GM12874 (cell line): ENCODE measurements at regions not wholly inside any gene's neighbourhood (a gene's known extent, or its start where the extent isn't known, plus 50 kb on each side); places are given as distances from the start of the nearest gene placed in this dataset.

ENCODE experiments used
- TF ChIP-seq, protein P1 (sequence below): IDR thresholded peaks from 2 replicates; pipeline ENCODE4 v1.5.1; 2011; ENCODE audit warnings: low read depth, mild to moderate bottlenecking, control low read depth, low read length, moderate library complexity; ENCODE audit not compliant: insufficient read depth

DNA sequence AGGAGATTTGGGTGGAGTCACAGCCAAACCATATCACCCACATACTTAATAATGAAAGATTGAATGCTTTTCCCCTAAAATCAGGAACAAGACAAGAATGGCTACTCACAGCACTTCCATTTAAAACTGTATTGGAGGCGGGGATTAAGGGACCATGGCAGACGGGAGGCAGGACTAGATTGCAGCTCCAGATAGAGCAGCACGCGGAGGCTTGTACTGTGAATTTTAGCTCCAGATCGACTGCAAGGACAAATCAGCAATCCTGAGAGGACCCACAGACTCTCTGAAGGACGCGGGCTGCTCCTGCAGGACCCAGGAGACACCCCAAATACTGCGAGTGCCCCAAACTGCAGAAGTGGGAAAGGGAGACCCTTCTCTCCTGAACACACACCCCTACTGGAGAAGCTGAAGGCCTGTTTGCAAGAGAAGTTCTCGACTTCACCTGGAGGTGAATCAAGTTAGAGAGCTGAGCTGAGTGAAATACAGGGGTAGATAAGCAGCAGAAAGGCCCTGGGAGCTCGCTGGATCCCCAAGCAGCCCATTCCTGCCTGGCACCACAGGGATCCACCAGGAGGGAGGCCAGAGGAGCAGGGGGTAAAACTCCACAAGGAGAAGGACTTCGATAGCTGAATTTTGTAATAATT is 207.4 kb upstream of the INTU start:
- TF ChIP-seq, protein P1, sequence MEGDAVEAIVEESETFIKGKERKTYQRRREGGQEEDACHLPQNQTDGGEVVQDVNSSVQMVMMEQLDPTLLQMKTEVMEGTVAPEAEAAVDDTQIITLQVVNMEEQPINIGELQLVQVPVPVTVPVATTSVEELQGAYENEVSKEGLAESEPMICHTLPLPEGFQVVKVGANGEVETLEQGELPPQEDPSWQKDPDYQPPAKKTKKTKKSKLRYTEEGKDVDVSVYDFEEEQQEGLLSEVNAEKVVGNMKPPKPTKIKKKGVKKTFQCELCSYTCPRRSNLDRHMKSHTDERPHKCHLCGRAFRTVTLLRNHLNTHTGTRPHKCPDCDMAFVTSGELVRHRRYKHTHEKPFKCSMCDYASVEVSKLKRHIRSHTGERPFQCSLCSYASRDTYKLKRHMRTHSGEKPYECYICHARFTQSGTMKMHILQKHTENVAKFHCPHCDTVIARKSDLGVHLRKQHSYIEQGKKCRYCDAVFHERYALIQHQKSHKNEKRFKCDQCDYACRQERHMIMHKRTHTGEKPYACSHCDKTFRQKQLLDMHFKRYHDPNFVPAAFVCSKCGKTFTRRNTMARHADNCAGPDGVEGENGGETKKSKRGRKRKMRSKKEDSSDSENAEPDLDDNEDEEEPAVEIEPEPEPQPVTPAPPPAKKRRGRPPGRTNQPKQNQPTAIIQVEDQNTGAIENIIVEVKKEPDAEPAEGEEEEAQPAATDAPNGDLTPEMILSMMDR: no peak

- TF ChIP-seq, protein P1: no peak
These were observed 206.9 kb upstream of the INTU start for GRCh38 chr4:127425851-127426250.

DNA sequence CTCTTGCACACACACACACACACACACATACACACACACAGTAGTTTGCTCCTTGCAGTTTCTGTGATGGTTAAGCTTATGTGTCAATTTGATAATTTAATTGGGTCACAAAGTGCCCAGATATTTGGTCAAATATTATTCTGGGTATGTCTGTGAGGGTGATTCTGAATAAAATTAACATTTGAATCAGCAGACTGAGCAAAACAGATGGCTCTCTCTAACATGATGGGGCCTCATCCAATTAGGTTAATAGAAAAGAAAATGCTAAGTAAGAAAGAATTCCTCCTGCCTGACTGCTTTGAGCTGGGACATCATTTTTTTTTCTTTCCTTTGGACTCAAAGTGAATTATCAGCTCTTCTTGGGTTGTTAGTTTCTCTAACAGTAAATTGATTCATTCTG is 191.2 kb upstream of the INTU start:
- TF ChIP-seq, protein P1: no peak

GRCh38 chr4:127445471-127445870 is 187.3 kb upstream of the INTU start:
- TF ChIP-seq, protein P1: no peak

- TF ChIP-seq, protein P1: no peak
These were observed 186.3 kb upstream of the INTU start for GRCh38 chr4:127446427-127446885.

DNA sequence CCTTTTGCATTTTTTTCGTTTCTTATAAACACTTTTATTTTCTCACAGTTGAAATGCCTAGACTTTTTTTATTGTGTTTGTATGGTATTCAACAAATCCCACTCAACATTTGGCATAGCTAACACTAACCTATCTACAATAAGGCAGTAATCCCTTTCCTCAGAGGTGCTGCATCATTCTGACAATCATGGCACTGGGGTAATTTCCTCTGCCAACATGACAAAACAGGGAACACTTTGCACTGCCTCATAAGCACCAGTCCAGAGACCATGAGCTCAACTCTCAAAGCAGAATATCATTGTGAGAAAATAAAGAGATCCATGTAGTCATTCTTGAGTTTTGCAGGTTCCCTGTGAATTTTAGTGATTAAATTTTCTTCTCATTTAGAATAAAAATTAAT is 183.8 kb upstream of the INTU start:
- TF ChIP-seq, protein P1: no peak

DNA sequence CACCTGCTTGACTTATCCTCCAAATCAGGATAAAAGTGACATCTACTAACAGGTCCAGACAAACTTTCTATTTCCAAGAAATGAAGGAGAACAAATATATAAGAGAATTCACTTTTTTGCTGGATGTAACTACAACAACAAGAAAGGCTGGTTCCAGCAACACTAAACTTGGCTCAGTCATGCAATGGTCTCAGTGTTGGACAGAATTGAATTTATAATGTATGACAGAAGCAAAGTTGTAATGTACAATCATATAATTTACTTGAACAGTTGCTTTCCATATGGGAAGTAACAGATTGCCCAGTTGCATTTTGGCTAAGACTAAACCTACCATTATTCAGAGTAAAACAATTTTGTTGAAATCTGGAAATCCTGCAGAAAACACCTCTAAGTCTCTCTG is 183.3 kb upstream of the INTU start:
- TF ChIP-seq, protein P1: no peak
